IMR-90 (cell line): ENCODE measurements at regions not wholly inside any gene's neighbourhood (a gene's known extent, or its start where the extent isn't known, plus 50 kb on each side); places are given as distances from the start of the nearest gene placed in this dataset.

Experiments
- ATAC-seq: fragments of 200-7000 bp; cut with Tn5 transposase; 2 replicates; pipeline ENCODE4 v1.9.1; 2020; ENCODE audit warnings: low read depth, mild to moderate bottlenecking, moderate library complexity
- BruUV-seq: library from RNA; stranded (reverse); fragments of 400-500 nt; replicated peaks from 2 replicates; lab custom pipeline; 2021; lab: Mats Ljungman, UMichigan
- CTCF ChIA-PET: fragments of 300-600 bp; formaldehyde crosslinking; extraction: SDS; loops from one replicate; lab custom pipeline; 2021; ENCODE audit warnings: antibody characterized with exemption; lab: Yijun Ruan, JAX
- POLR2A ChIA-PET: fragments of 300-600 bp; sonication (Branson Sonifier 250); formaldehyde crosslinking; loops from one replicate; lab custom pipeline; 2022; ENCODE audit warnings: antibody characterized with exemption; ENCODE audit not compliant: unreplicated experiment; lab: Charles Lee
- DNase-seq: peaks from one replicate; pipeline ENCODE4 v3.0.0; 2013
- H2AFZ ChIP-seq: replicated peaks from 2 replicates; pipeline ENCODE3; 2013; ENCODE audit warnings: low read length, mild to moderate bottlenecking; ENCODE audit not compliant: poor library complexity
- H2AK5ac ChIP-seq: 2 replicates; pipeline ENCODE4 v1.6.1; 2013; ENCODE audit warnings: low read depth, low read length, inconsistent platforms
- H2AK9ac ChIP-seq: replicated peaks from 2 replicates; pipeline ENCODE3; 2013; ENCODE audit warnings: mild to moderate bottlenecking, low read depth, low read length, moderate library complexity; ENCODE audit not compliant: poor library complexity
- H2BK120ac ChIP-seq: 2 replicates; pipeline ENCODE4 v1.6.1; 2013; ENCODE audit warnings: low read depth, low read length, inconsistent platforms
- H2BK15ac ChIP-seq: 3 replicates; pipeline ENCODE4 v1.6.1; 2013; ENCODE audit warnings: low read depth, low read length, inconsistent platforms
- H2BK20ac ChIP-seq: 2 replicates; pipeline ENCODE4 v1.6.1; 2013; ENCODE audit warnings: low read depth, mild to moderate bottlenecking, inconsistent platforms, low read length, moderate library complexity
- H2BK5ac ChIP-seq: 2 replicates; pipeline ENCODE4 v1.6.1; 2013; ENCODE audit warnings: mild to moderate bottlenecking, low read depth, low read length, inconsistent platforms; ENCODE audit not compliant: poor library complexity, severe bottlenecking
- H3K14ac ChIP-seq: replicated peaks from 2 replicates; pipeline ENCODE4 v1.6.1; 2013; ENCODE audit warnings: low read depth, low read length, inconsistent platforms
- H3K18ac ChIP-seq: 2 replicates; pipeline ENCODE4 v1.6.1; 2013; ENCODE audit warnings: low read depth, low read length, control low read depth
- H3K23ac ChIP-seq: 2 replicates; pipeline ENCODE4 v1.6.1; 2013; ENCODE audit warnings: low read depth, low read length, inconsistent platforms
- H3K27ac ChIP-seq: 2 replicates; pipeline ENCODE4 v1.5.1; 2013; ENCODE audit warnings: mild to moderate bottlenecking, control low read depth, low read length; ENCODE audit not compliant: insufficient read depth
- H3K27me3 ChIP-seq: 2 replicates; pipeline ENCODE4 v1.6.1; 2013; ENCODE audit warnings: low read length; ENCODE audit not compliant: control insufficient read depth, insufficient read depth
- H3K36me3 ChIP-seq: 2 replicates; pipeline ENCODE4 v1.6.1; 2013; ENCODE audit warnings: low read length, mixed read lengths; ENCODE audit not compliant: control insufficient read depth, insufficient read depth
- H3K4ac ChIP-seq: 2 replicates; pipeline ENCODE4 v1.6.1; 2013; ENCODE audit warnings: low read depth, low read length, inconsistent platforms
- H3K4me1 ChIP-seq: 2 replicates; pipeline ENCODE4 v1.6.1; 2013; ENCODE audit warnings: low read length, mixed read lengths; ENCODE audit not compliant: control insufficient read depth, insufficient read depth
- H3K4me2 ChIP-seq: 2 replicates; pipeline ENCODE4 v1.6.1; 2013; ENCODE audit warnings: low read depth, mild to moderate bottlenecking, control low read depth, low read length, moderate library complexity
- H3K4me3 ChIP-seq: 2 replicates; pipeline ENCODE4 v1.5.1; 2013; ENCODE audit warnings: low read depth, mild to moderate bottlenecking, control low read depth, low read length, moderate library complexity; ENCODE audit not compliant: insufficient read depth
- H3K56ac ChIP-seq: 2 replicates; pipeline ENCODE4 v1.6.1; 2013; ENCODE audit warnings: low read length, inconsistent platforms; ENCODE audit not compliant: insufficient read depth; ENCODE audit errors: extremely low read depth
- H3K79me1 ChIP-seq, 2 experiments: 2 replicates each; pipeline ENCODE4 v1.6.1; 2013; ENCODE audit warnings: low read length in 2 of 2, inconsistent platforms in 1 of 2, low read depth in 1 of 2
- H3K9ac ChIP-seq: 2 replicates; pipeline ENCODE4 v1.6.1; 2013; ENCODE audit warnings: low read depth, low read length, control low read depth
- H3K9me1 ChIP-seq: 2 replicates; pipeline ENCODE4 v1.6.1; 2013; ENCODE audit warnings: low read length, inconsistent platforms; ENCODE audit not compliant: insufficient read depth
- H3K9me3 ChIP-seq: 2 replicates; pipeline ENCODE4 v1.6.1; 2013; ENCODE audit warnings: low read length; ENCODE audit not compliant: control insufficient read depth, insufficient read depth
- H4K20me1 ChIP-seq: 2 replicates; pipeline ENCODE4 v1.6.1; 2013; ENCODE audit warnings: low read length, inconsistent platforms; ENCODE audit not compliant: insufficient read depth
- H4K5ac ChIP-seq: 2 replicates; pipeline ENCODE4 v1.6.1; 2013; ENCODE audit warnings: mild to moderate bottlenecking, low read depth, low read length, control low read depth
- H4K8ac ChIP-seq, 2 experiments: 2 replicates each; pipeline ENCODE4 v1.6.1; 2013; ENCODE audit warnings: low read depth in 2 of 2, low read length in 2 of 2, control low read depth in 1 of 2, inconsistent platforms in 1 of 2
- H4K91ac ChIP-seq: 2 replicates; pipeline ENCODE4 v1.6.1; 2013; ENCODE audit warnings: low read depth, low read length, inconsistent platforms; ENCODE audit not compliant: insufficient read depth
- CEBPB ChIP-seq: IDR thresholded peaks from 2 replicates; pipeline ENCODE4 v1.6.1; 2012; ENCODE audit warnings: low read depth, low read length, improper control_type of control experiment
- CHD1 ChIP-seq: IDR thresholded peaks from 2 replicates; pipeline ENCODE4 v1.6.1; 2012; ENCODE audit warnings: low read depth, low read length, improper control_type of control experiment
- MAFK ChIP-seq: IDR thresholded peaks from 2 replicates; pipeline ENCODE4 v1.6.1; 2012; ENCODE audit warnings: low read depth, low read length, improper control_type of control experiment
- MXI1 ChIP-seq: IDR thresholded peaks from 2 replicates; pipeline ENCODE4 v1.6.1; 2012; ENCODE audit warnings: low read depth, mild to moderate bottlenecking, low read length, moderate library complexity, borderline replicate concordance
- POLR2A ChIP-seq: IDR thresholded peaks from 2 replicates; pipeline ENCODE4 v1.6.1; 2012; ENCODE audit warnings: mild to moderate bottlenecking, low read depth, low read length
- RAD21 ChIP-seq: IDR thresholded peaks from 2 replicates; pipeline ENCODE4 v1.6.1; 2012; ENCODE audit warnings: low read length, improper control_type of control experiment
- RCOR1 ChIP-seq: IDR thresholded peaks from 2 replicates; pipeline ENCODE4 v1.6.1; 2012; ENCODE audit warnings: mild to moderate bottlenecking, low read length, improper control_type of control experiment; ENCODE audit not compliant: insufficient replicate concordance
- SMC3 ChIP-seq: fragments of 150-350 bp; IDR thresholded peaks from 2 replicates; pipeline ENCODE4 v1.6.1; 2016; ENCODE audit warnings: low read depth, mild to moderate bottlenecking, antibody characterized with exemption, low read length, moderate library complexity
- USF2 ChIP-seq: fragments of 150-350 bp; IDR thresholded peaks from 2 replicates; pipeline ENCODE4 v1.6.1; 2017; ENCODE audit warnings: mild to moderate bottlenecking, antibody characterized with exemption, low read length, low read depth
- WGBS, 2 experiments: methylation state at CpG; one replicate each; pipeline versions ENCODE4 v1.1.5 to v1.1.7; 2013; ENCODE audit warnings: missing lambda C conversion rate in 2 of 2; ENCODE audit not compliant: insufficient read length in 1 of 2; ENCODE audit errors: extremely low coverage in 2 of 2; 5-methylcytosine and 5-hydroxymethylcytosine counted together
- dilution Hi-C: fragments of 300-500 bp; cut with HindIII; formaldehyde crosslinking; loops from one replicate; pipeline ENCODE4 v1.14.3; 2018; ENCODE audit warnings: low sequenced_read_pairs; ENCODE audit not compliant: unreplicated experiment
- in situ Hi-C: fragments of 300-500 bp; cut with MboI; formaldehyde crosslinking; loops from 3 replicates; pipeline ENCODE4 v1.14.3; 2019; ENCODE audit warnings: low sequenced_read_pairs, inconsistent platforms, mixed read lengths
- intact Hi-C: fragments of 100-400 bp; cut with micrococcal nuclease; formaldehyde crosslinking; loops from 2 replicates; pipeline ENCODE4 v1.10.0; 2022
- TF ChIP-seq, protein P1 (sequence below): conservative IDR thresholded peaks from 2 replicates; pipeline ENCODE4 v1.5.1; 2012; ENCODE audit warnings: mild to moderate bottlenecking, low read depth, low read length, improper control_type of control experiment
- TF ChIP-seq, protein P2 (sequence below): fragments of 150-350 bp; IDR thresholded peaks from 2 replicates; pipeline ENCODE4 v1.6.1; 2016; ENCODE audit warnings: low read depth, mild to moderate bottlenecking, low read length, moderate library complexity, borderline replicate concordance

DNA sequence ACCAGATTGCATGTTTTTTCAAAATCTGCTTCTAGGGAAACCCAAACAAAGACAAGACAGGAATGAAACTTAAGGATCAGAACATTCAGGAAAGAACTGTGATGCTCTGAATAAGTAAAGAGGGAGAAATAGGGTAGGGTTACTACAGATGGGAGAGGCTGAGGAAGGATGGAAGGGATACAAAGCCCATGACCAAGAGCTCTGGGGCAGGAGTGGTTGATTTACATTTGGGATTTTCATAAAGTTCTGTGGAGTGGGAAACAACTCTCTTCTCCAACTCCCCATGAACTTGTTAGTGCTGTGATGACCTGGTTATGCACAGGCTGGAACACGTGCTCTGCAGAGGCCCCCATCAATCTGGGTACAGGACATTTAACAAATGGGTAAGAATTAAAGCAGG lies 216.0 kb upstream of the KLF14 start:
- H3K4ac ChIP-seq, result peak overlapping the region; percentile 50
- peaks cover 33 to 72% of the 10 kb centered on the region in 2 experiments for H3K79me1 ChIP-seq
- H4K20me1 ChIP-seq, result no peaks in the 10 kb centered on the region
- in situ Hi-C loops, result no loop called here
- peaks cover 16% of the 10 kb centered on the region for H3K9me1 ChIP-seq
- H3K14ac ChIP-seq, result peak overlapping the region; percentile 13; the same call in 1 of the 2 replicates
- intact Hi-C loops, result no loop called here
- H3K9ac ChIP-seq, result no peak overlapping the region
- H3K27me3 ChIP-seq, result no peaks in the 10 kb centered on the region
- TF ChIP-seq CEBPB (no peak), MXI1 (no peak), POLR2A (no peak), SMC3 (no peak), USF2 (no peak), RAD21 (no peak), MAFK (no peak), RCOR1 (no peak), CHD1 (no peak)
- TF ChIP-seq, protein P1, sequence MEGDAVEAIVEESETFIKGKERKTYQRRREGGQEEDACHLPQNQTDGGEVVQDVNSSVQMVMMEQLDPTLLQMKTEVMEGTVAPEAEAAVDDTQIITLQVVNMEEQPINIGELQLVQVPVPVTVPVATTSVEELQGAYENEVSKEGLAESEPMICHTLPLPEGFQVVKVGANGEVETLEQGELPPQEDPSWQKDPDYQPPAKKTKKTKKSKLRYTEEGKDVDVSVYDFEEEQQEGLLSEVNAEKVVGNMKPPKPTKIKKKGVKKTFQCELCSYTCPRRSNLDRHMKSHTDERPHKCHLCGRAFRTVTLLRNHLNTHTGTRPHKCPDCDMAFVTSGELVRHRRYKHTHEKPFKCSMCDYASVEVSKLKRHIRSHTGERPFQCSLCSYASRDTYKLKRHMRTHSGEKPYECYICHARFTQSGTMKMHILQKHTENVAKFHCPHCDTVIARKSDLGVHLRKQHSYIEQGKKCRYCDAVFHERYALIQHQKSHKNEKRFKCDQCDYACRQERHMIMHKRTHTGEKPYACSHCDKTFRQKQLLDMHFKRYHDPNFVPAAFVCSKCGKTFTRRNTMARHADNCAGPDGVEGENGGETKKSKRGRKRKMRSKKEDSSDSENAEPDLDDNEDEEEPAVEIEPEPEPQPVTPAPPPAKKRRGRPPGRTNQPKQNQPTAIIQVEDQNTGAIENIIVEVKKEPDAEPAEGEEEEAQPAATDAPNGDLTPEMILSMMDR, result no peak
- TF ChIP-seq, protein P2, sequence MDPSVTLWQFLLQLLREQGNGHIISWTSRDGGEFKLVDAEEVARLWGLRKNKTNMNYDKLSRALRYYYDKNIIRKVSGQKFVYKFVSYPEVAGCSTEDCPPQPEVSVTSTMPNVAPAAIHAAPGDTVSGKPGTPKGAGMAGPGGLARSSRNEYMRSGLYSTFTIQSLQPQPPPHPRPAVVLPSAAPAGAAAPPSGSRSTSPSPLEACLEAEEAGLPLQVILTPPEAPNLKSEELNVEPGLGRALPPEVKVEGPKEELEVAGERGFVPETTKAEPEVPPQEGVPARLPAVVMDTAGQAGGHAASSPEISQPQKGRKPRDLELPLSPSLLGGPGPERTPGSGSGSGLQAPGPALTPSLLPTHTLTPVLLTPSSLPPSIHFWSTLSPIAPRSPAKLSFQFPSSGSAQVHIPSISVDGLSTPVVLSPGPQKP, result no peak
- ATAC-seq (no peak), DNase-seq (no peak)
- dilution Hi-C loops, result no loop called here
- 0 out of 2 replicates have a peak overlapping the region, but pooled peaks have one; percentile 56 for H3K18ac ChIP-seq
- ChIA-PET CTCF (no interaction called here), POLR2A (no interaction called here)
- peak overlapping the region in 1 of 2 experiments; percentile 6; a peak in 2 of 4 replicates for H4K8ac ChIP-seq
- H4K91ac ChIP-seq, result no peak overlapping the region
- no peak overlapping the region for H3K4me2 ChIP-seq
- no peaks in the 10 kb centered on the region for H3K9me3 ChIP-seq
- peak overlapping the region; percentile 73 for H2BK20ac ChIP-seq
- no peak overlapping the region for H3K4me3 ChIP-seq
- no peak overlapping the region for H3K27ac ChIP-seq
- no peak overlapping the region for H3K56ac ChIP-seq
- H2BK120ac ChIP-seq, result peak overlapping the region; percentile 78
- H2AK9ac ChIP-seq, result no peak overlapping the region
- peak overlapping the region; percentile 29; the same call in 1 of the 2 replicates for H3K23ac ChIP-seq
- no TSS peak for BruUV-seq
- no CpG with 5 or more reads among the region's 1 CpG for WGBS, 2 experiments
- H2AFZ ChIP-seq, result no peak overlapping the region
- peaks cover 18% of the 10 kb centered on the region for H3K36me3 ChIP-seq
- peaks cover 22% of the 10 kb centered on the region for H3K4me1 ChIP-seq
- H2BK5ac ChIP-seq, result no peak overlapping the region
- peak overlapping the region; percentile 40; the same call in 1 of the 3 replicates for H2BK15ac ChIP-seq
- H4K5ac ChIP-seq, result no peak overlapping the region
- H2AK5ac ChIP-seq, result peak overlapping the region; percentile 87
